Calu3 (cell line): ENCODE measurements at regions not wholly inside any gene's neighbourhood (a gene's known extent, or its start where the extent isn't known, plus 50 kb on each side); places are given as distances from the start of the nearest gene placed in this dataset.

Experiments used
- BruUV-seq: library from RNA; stranded (reverse); fragments of 400-500 nt; replicated peaks from 2 replicates; lab custom pipeline; 2021; lab: Mats Ljungman, UMichigan
- CTCF ChIA-PET: fragments of 300-600 bp; sonication (Branson Sonifier 250); formaldehyde crosslinking; loops from one replicate; lab custom pipeline; 2022; ENCODE audit warnings: antibody characterized with exemption; lab: Charles Lee
- DNase-seq: peaks from one replicate; pipeline ENCODE4 v3.0.0; 2022
- H3K27ac Mint-ChIP-seq: one replicate; pipeline ENCODE4 v1.8.0; 2022; ENCODE audit warnings: mixed read lengths; ENCODE audit not compliant: unreplicated experiment
- H3K27me3 Mint-ChIP-seq: one replicate; pipeline ENCODE4 v1.8.0; 2022; ENCODE audit warnings: mixed read lengths; ENCODE audit not compliant: unreplicated experiment
- H3K36me3 Mint-ChIP-seq: one replicate; pipeline ENCODE4 v1.8.0; 2022; ENCODE audit warnings: mild to moderate bottlenecking, moderate library complexity, mixed read lengths; ENCODE audit not compliant: insufficient read depth, unreplicated experiment
- H3K4me1 Mint-ChIP-seq: one replicate; pipeline ENCODE4 v1.8.0; 2022; ENCODE audit warnings: mild to moderate bottlenecking, low read depth, mixed read lengths; ENCODE audit not compliant: unreplicated experiment
- H3K4me3 Mint-ChIP-seq: one replicate; pipeline ENCODE4 v1.8.0; 2022; ENCODE audit warnings: mild to moderate bottlenecking, low read depth, moderate library complexity, mixed read lengths; ENCODE audit not compliant: unreplicated experiment
- H3K9me3 Mint-ChIP-seq: one replicate; pipeline ENCODE4 v1.8.0; 2022; ENCODE audit warnings: low read depth, mixed read lengths; ENCODE audit not compliant: unreplicated experiment
- intact Hi-C: fragments of 100-400 bp; cut with micrococcal nuclease; formaldehyde crosslinking; loops from one replicate; pipeline ENCODE4 v1.10.0; 2022; ENCODE audit not compliant: unreplicated experiment
- TF ChIP-seq, protein P1 (sequence below): fragments of 200-600 bp; IDR thresholded peaks from one replicate; pipeline ENCODE4 v1.8.0; 2022; ENCODE audit warnings: antibody characterized with exemption; ENCODE audit not compliant: unreplicated experiment

DNA sequence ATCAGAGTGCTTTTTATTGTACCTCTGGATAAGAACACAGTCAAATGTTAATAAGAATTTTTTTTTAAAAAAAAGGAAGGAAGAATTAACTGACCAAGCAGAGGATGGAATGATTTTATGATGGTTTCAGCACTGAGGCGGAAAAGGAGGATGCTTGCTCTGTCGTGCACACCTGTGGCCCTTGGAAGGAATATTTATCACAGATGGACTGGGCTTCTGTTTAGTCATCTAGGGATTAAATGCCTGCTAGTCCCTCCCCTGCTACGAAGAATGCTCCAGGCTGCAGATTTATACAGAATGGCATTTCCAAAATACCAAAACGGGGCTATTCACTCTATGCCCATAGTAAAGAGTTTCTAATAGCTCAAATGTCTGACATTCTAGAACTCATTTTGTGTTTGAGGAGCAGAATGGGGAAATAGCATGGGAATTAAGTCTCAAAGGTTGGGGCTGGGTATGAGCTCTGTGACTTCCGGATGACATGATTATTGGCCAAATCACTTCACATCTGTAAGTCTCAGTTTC is 92.8 kb upstream of the BCL6 start:
- H3K4me3 Mint-ChIP-seq = no peak overlapping the region
- intact Hi-C loops = no loop called here
- no TSS peak for BruUV-seq
- CTCF ChIA-PET = interaction anchor here (0.8 kb wide), 1 partner anchor 424 kb away, joined by 3 read pairs; no protein-coding TSS in a partner anchor
- H3K4me1 Mint-ChIP-seq = no peaks in the 10 kb centered on the region
- H3K27me3 Mint-ChIP-seq = peaks cover 12% of the 10 kb centered on the region
- H3K36me3 Mint-ChIP-seq = no peaks in the 10 kb centered on the region
- DNase-seq = no peak
- TF ChIP-seq, protein P1, sequence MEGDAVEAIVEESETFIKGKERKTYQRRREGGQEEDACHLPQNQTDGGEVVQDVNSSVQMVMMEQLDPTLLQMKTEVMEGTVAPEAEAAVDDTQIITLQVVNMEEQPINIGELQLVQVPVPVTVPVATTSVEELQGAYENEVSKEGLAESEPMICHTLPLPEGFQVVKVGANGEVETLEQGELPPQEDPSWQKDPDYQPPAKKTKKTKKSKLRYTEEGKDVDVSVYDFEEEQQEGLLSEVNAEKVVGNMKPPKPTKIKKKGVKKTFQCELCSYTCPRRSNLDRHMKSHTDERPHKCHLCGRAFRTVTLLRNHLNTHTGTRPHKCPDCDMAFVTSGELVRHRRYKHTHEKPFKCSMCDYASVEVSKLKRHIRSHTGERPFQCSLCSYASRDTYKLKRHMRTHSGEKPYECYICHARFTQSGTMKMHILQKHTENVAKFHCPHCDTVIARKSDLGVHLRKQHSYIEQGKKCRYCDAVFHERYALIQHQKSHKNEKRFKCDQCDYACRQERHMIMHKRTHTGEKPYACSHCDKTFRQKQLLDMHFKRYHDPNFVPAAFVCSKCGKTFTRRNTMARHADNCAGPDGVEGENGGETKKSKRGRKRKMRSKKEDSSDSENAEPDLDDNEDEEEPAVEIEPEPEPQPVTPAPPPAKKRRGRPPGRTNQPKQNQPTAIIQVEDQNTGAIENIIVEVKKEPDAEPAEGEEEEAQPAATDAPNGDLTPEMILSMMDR = no peak
- H3K9me3 Mint-ChIP-seq = peaks cover 6% of the 10 kb centered on the region
- H3K27ac Mint-ChIP-seq = no peak overlapping the region

DNA sequence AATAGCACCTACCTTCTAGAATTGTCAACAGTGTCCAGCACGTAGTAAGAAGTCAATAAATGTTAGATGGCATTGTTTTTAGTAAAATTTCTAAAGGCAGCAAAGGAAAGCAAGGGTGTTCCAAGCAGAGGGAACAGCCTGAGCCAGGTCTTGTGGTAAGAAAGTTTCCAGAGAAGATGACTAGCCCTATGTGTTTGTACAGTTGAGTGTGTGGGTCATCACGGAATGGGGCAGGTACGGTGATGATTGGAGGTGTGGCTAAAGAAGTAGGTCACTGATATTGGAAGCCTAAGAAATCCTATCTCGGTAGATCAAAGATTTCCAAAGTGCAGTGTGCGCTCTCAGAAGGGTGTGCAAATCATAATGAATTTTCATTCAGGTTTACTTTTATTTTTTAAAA is 94.2 kb upstream of the BCL6 start:
- TF ChIP-seq, protein P1 = no peak
- H3K9me3 Mint-ChIP-seq = peaks cover 6% of the 10 kb centered on the region
- H3K4me3 Mint-ChIP-seq = no peak overlapping the region
- no peaks in the 10 kb centered on the region for H3K4me1 Mint-ChIP-seq
- CTCF ChIA-PET = no interaction called here
- no peak for DNase-seq
- no peaks in the 10 kb centered on the region for H3K36me3 Mint-ChIP-seq
- H3K27me3 Mint-ChIP-seq = peaks cover 12% of the 10 kb centered on the region
- H3K27ac Mint-ChIP-seq = no peak overlapping the region
- intact Hi-C loops = no loop called here
- BruUV-seq = no TSS peak

DNA sequence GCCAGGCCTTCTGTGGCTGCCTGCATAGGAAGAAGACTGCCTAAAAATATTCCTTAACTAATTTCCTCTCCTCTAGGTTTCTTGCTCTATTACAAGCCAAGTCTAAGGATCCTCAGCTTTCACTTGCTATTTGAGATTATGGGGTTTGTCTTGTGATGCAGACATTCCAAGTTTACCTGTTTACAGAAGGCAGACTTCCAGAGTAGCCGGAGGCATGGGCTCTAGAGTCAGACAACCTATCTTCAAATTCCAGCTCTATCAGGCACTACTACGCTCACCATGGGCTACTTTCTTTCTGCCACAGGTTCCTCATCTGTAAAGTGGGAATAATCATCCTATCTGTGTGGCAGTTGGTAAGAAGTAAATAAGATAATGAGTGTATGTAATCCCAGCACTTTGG is 95.6 kb upstream of the BCL6 start:
- Mint-ChIP-seq H3K36me3 (no peaks in the 10 kb centered on the region), H3K27ac (no peak overlapping the region), H3K4me1 (no peaks in the 10 kb centered on the region), H3K4me3 (no peak overlapping the region), H3K27me3 (peaks cover 12% of the 10 kb centered on the region), H3K9me3 (no peaks in the 10 kb centered on the region)
- no TSS peak for BruUV-seq
- CTCF ChIA-PET = interaction anchor here (0.6 to 0.7 kb wide), 2 partner anchors 36 to 73 kb away, joined by 5 to 6 read pairs; no protein-coding TSS in a partner anchor
- TF ChIP-seq, protein P1 = no peak
- no peak for DNase-seq
- intact Hi-C loops = no loop called here

DNA sequence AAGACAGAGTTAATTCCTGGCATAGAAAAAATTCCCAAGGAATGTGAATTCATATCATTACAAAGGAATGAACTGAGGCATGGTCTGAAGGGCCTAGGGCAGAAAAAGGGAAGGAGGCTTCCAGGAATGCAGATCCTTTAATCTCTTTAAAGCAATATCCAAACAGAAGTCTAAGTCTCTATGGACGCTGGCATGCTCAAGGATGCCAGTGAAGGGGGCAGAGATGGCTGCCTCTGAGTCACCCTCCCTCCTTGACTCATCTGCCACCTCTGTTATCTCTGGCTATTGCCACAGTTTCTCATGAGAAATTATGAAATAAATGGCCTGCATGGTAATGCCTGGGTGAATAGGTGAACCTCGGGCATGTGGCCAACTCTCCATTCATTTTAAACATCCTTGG is 96.3 kb upstream of the BCL6 start:
- no TSS peak for BruUV-seq
- no peak overlapping the region for H3K27ac Mint-ChIP-seq

More for the DNA sequence above, 96.3 kb upstream of the BCL6 start:
- TF ChIP-seq, protein P1 = no peak
- Mint-ChIP-seq H3K27me3 (peaks cover 12% of the 10 kb centered on the region), H3K9me3 (no peaks in the 10 kb centered on the region), H3K4me1 (no peaks in the 10 kb centered on the region), H3K4me3 (no peak overlapping the region), H3K36me3 (no peaks in the 10 kb centered on the region)
- intact Hi-C loops = no loop called here
- CTCF ChIA-PET = no interaction called here
- no peak for DNase-seq
